ENCODE measurements at regions not wholly inside any gene's neighbourhood (a gene's known extent, or its start where the extent isn't known, plus 50 kb on each side); places are given as distances from the start of the nearest gene placed in this dataset.

DNA sequence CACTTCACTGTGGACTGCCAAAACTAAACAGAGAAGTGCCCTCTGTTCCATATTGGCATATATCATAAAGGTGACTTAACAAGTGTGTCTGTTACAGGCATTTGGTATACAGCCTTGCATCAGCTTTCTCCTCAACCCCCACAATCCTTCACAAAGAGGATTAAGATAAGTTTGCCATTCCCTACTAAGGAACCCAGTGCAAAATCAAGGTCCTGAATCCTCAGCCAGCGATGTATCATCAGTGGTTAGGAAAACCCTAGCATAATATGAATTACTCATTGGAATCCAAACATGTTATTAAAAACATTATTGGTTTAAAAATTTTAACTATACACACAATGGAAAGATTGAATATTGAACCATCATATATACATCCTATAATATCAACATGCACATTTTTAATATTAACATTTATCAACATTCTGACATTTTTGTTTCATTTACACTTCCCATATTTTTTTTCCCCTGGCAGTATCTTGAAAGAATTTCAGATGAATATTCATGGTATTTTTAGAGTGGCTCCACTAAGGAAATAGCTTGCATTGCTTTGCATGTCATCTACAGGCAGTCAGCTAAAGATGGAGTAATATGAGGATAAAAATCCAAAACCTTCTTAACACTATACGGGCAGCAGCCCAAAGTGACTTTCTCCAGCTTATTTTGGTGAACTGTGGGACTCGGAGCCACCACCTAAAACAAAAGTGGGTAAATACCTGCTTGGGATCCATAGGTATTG lies 215.6 kb upstream of the CHRM2 start:
- Histone ChIP-seq H3K4me1 (no peaks in the 10 kb centered on the region), H3K9me3 (no peaks in the 10 kb centered on the region)
- DNase-seq (ENCODE audit: low spot score in 2 of 2), result no peak

DNA sequence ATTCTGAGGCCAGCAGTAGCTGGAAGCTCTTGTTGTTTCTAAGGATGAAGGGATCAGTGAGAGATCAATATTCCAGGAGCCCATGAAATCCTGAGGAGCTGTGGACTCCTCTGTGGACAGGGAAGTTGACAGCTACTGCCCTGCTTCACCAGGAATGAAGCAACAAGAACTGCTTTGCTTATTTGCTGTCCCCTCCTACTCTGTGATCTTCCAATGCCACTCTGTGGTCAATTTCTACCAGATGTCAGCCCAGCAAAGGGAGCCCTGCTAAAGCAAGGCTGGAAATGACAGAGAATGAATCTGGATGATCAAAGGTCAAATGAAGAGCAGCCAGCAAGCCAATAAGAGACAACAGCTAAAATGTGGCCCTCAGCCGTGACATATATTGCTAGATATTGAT lies 227.5 kb upstream of the CHRM2 start:
- Histone ChIP-seq H3K4me3 (no peak overlapping the region), H3K4me1 (no peaks in the 10 kb centered on the region), H3K36me3 (replicated peaks) (no peaks in the 10 kb centered on the region), H3K27me3 (ENCODE audit: low read depth) (no peaks in the 10 kb centered on the region), H3K9me3 (no peaks in the 10 kb centered on the region)
- in situ Hi-C loops (cut with MboI; ENCODE audit: low sequenced_read_pairs), result no loop called here
- DNase-seq (ENCODE audit: low spot score in 2 of 2), result no peak

More for the DNA sequence above, 215.6 kb upstream of the CHRM2 start:
- in situ Hi-C loops (cut with MboI; ENCODE audit: low sequenced_read_pairs), result no loop called here
- no peaks in the 10 kb centered on the region for H3K36me3 ChIP-seq (replicated peaks)
- no peaks in the 10 kb centered on the region for H3K27me3 ChIP-seq (ENCODE audit: low read depth)
- H3K4me3 ChIP-seq, result no peak overlapping the region

DNA sequence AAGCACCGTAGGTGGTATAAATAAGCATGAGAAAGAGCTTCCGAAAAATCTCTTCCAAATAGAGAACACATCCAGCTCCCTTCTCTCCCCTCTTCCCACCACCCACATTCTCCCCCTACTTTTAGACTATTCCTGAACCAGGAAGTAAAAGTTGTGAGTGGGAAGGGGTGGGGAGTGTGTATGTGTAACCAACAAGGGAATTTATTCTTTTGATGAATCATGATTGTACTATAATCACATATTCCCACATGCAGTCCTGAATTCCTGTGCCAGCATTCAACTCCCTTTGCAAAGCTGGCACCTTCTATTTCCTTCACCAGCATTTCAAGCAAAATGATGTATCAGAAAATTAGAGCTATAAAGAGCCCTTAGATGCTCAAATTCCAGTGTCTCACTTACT lies 230.6 kb upstream of the CHRM2 start:
- DNase-seq (ENCODE audit: low spot score in 2 of 2), result no peak
- in situ Hi-C loops (cut with MboI; ENCODE audit: low sequenced_read_pairs), result no loop called here

GRCh38 chr7:136635751-136636150 lies 232.7 kb upstream of the CHRM2 start:
- Histone ChIP-seq H3K4me1 (no peaks in the 10 kb centered on the region), H3K4me3 (no peak overlapping the region)

More for the DNA sequence above, 230.6 kb upstream of the CHRM2 start:
- Histone ChIP-seq H3K27me3 (ENCODE audit: low read depth) (no peaks in the 10 kb centered on the region), H3K4me1 (no peaks in the 10 kb centered on the region), H3K9me3 (no peaks in the 10 kb centered on the region), H3K36me3 (replicated peaks) (no peaks in the 10 kb centered on the region), H3K4me3 (no peak overlapping the region)

DNA sequence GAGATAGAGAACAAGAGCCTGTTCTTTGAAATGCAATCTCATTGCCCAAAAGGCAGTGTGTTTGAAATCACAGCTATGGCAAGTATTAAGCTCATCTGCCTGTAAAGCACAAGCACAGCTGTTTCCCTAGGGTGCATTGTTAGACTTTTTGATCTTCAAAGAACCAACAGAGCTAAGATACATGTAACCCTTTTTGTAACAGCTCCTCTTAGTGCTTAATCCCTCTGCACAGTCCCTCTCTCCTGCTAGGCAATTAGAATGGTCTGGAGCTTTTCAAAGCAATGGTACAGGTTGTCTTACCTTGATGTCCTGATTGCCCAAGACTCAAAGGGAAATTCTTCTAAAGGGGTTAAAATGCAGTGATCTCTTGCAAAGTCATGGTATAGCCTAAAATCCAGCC lies 249.6 kb upstream of the CHRM2 start:
- H3K9me3 ChIP-seq, result no peaks in the 10 kb centered on the region
- no peaks in the 10 kb centered on the region for H3K27me3 ChIP-seq (ENCODE audit: low read depth)
- no peak for DNase-seq (ENCODE audit: low spot score in 2 of 2)
- no peak overlapping the region for H3K4me3 ChIP-seq
- H3K36me3 ChIP-seq (replicated peaks), result no peaks in the 10 kb centered on the region
- H3K4me1 ChIP-seq, result no peaks in the 10 kb centered on the region
- in situ Hi-C loops (cut with MboI; ENCODE audit: low sequenced_read_pairs), result no loop called here

More at GRCh38 chr7:136635751-136636150, 232.7 kb upstream of the CHRM2 start:
- Histone ChIP-seq H3K36me3 (replicated peaks) (no peaks in the 10 kb centered on the region), H3K9me3 (no peaks in the 10 kb centered on the region), H3K27me3 (ENCODE audit: low read depth) (no peaks in the 10 kb centered on the region)
- DNase-seq (ENCODE audit: low spot score in 2 of 2), result no peak
- in situ Hi-C loops (cut with MboI; ENCODE audit: low sequenced_read_pairs), result no loop called here

DNA sequence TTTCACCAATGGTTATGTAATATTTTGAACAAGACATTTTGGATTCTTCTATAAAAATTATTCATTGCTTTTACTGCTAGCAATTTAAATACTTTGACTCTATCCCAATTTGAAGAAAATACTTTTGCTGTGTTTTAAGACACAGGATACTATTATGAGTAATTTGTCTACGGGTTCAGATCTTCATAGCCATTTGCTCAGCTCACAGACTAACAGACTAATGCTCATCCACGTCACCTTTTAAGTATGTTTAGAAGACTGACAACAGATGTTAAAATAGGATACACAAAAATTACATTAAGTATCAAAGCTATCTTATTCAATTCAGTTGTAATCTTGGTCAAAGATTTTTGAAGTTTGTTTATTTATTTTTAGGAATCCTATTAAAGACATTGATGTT lies 251.3 kb upstream of the CHRM2 start:
- no peaks in the 10 kb centered on the region for H3K9me3 ChIP-seq
- in situ Hi-C loops (cut with MboI; ENCODE audit: low sequenced_read_pairs), result no loop called here
- H3K4me3 ChIP-seq, result no peak overlapping the region
- no peaks in the 10 kb centered on the region for H3K4me1 ChIP-seq
- H3K27me3 ChIP-seq (ENCODE audit: low read depth), result no peaks in the 10 kb centered on the region
- no peak for DNase-seq (ENCODE audit: low spot score in 2 of 2)
- no peaks in the 10 kb centered on the region for H3K36me3 ChIP-seq (replicated peaks)

DNA sequence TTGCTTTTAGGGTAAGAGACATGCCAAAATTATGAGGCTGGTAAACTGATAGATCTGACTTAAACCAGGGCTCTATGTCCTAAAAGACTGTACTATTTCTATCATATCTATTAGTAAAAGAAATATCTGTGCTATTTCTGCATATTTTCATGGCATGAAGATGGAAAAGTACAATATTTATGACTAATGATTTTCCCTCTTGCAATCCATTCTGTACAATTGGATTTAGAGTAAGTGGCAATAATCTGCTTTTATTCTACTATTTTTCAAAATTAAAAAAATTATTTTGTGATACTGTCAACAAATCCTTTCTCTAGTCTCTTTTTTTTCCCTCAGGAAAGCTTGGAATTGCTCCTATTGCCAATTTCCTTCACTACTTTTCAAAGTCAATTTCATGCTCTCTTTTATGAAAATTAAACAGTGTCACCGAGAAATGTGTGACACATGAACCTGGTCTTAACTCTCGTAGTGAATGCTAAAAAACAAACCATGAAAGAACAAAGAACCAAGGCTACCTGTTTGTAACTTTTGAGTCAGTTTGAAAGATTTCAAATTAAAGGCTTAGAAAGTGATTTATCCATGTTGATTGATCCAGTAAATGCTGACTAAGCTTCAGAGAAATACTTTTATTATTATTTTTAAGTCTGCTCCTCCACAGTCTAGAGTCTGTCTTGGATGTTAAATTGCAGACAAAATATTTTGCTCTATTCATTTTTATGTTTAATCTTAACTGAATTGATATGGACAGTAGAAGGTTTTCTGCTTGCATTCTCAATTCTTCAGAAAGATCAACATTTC lies 262.7 kb upstream of the CHRM2 start:
- Histone ChIP-seq H3K9me3 (no peaks in the 10 kb centered on the region), H3K36me3 (replicated peaks) (no peaks in the 10 kb centered on the region), H3K27me3 (ENCODE audit: low read depth) (no peaks in the 10 kb centered on the region), H3K4me3 (no peak overlapping the region), H3K4me1 (no peaks in the 10 kb centered on the region)
- DNase-seq (ENCODE audit: low spot score in 2 of 2), result no peak
- in situ Hi-C loops (cut with MboI; ENCODE audit: low sequenced_read_pairs), result no loop called here

- no peaks in the 10 kb centered on the region for H3K36me3 ChIP-seq (replicated peaks)
- H3K9me3 ChIP-seq, result no peaks in the 10 kb centered on the region
- in situ Hi-C loops (cut with MboI; ENCODE audit: low sequenced_read_pairs), result no loop called here
- no peak overlapping the region for H3K4me3 ChIP-seq
- H3K4me1 ChIP-seq, result no peaks in the 10 kb centered on the region
- no peak for DNase-seq (ENCODE audit: low spot score in 2 of 2)
- no peaks in the 10 kb centered on the region for H3K27me3 ChIP-seq (ENCODE audit: low read depth)
Observed at GRCh38 chr7:136601772-136602171, 266.7 kb upstream of the CHRM2 start.

DNA sequence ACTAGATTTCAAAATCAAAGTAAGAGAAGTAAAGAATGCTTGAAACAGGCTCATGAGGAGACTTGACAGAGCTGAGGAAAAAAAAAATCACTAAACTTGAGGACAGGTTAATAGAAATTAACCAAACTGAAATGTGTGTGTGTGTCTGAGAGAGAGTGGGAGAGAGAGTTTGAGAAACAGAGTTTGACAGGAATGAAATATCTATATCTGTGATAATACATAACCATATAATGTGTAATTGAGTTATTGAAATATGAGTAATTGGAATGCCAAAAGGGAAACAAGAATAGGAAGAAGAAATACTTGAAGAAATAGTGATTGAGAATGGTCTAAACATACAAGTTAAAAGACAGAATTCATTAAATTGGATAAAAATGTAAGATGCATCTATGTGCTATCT lies 268.0 kb upstream of the CHRM2 start:
- H3K4me1 ChIP-seq, result no peaks in the 10 kb centered on the region
- no peaks in the 10 kb centered on the region for H3K27me3 ChIP-seq (ENCODE audit: low read depth)
- no peak for DNase-seq (ENCODE audit: low spot score in 2 of 2)
- no peaks in the 10 kb centered on the region for H3K9me3 ChIP-seq
- H3K4me3 ChIP-seq, result no peak overlapping the region
- in situ Hi-C loops (cut with MboI; ENCODE audit: low sequenced_read_pairs), result no loop called here
- H3K36me3 ChIP-seq (replicated peaks), result no peaks in the 10 kb centered on the region

GRCh38 chr7:136594739-136595144 lies 273.7 kb upstream of the CHRM2 start:
- Histone ChIP-seq H3K9me3 (no peaks in the 10 kb centered on the region), H3K27me3 (ENCODE audit: low read depth) (no peaks in the 10 kb centered on the region), H3K4me1 (no peaks in the 10 kb centered on the region), H3K36me3 (replicated peaks) (no peaks in the 10 kb centered on the region), H3K4me3 (no peak overlapping the region)
- in situ Hi-C loops (cut with MboI; ENCODE audit: low sequenced_read_pairs), result no loop called here
- DNase-seq (ENCODE audit: low spot score in 2 of 2), result no peak

GRCh38 chr7:136588216-136588615 lies 280.2 kb upstream of the CHRM2 start:
- in situ Hi-C loops (cut with MboI; ENCODE audit: low sequenced_read_pairs), result no loop called here
- H3K27me3 ChIP-seq (ENCODE audit: low read depth), result no peaks in the 10 kb centered on the region
- no peaks in the 10 kb centered on the region for H3K36me3 ChIP-seq (replicated peaks)
- H3K4me1 ChIP-seq, result no peaks in the 10 kb centered on the region
- H3K4me3 ChIP-seq, result no peak overlapping the region
- DNase-seq (ENCODE audit: low spot score in 2 of 2), result no peak
- no peaks in the 10 kb centered on the region for H3K9me3 ChIP-seq

DNA sequence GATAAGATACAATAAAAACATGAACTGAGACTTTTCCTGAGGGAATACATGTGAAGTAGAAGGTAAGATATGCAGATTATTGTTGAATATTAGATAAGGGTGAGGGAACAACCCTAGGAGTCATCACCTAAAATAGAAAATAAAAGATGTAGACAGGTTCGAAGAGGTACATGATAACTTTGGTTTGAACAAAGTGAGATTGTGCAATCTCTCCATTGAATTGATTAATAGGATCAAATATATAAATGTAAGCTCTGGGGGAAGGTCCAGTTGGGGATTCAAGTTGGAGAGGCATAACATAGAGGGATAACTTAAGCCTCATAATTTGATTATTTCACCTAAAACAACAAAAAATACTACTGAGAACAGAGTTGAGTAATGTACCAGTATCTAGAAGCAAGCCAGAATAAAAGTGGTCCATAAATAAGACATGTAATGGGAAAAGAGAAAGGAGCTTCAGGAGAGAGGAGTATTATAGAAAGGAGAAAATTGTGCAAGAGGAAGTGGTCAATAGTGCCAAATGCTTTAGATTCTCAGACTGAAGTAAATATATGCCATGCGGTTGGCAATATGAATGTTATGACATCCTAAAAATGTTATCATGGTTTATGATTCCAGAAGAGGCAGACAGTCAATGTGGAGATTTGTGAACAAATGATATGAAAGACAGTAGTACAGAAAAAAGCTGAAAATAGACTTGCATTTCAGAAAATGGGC lies 282.3 kb upstream of the CHRM2 start:
- Histone ChIP-seq H3K4me1 (no peaks in the 10 kb centered on the region), H3K27me3 (ENCODE audit: low read depth) (no peaks in the 10 kb centered on the region), H3K9me3 (no peaks in the 10 kb centered on the region), H3K4me3 (no peak overlapping the region), H3K36me3 (replicated peaks) (no peaks in the 10 kb centered on the region)
- DNase-seq (ENCODE audit: low spot score in 2 of 2), result no peak
- in situ Hi-C loops (cut with MboI; ENCODE audit: low sequenced_read_pairs), result no loop called here

GRCh38 chr7:136566491-136566890 lies 302.0 kb upstream of the CHRM2 start:
- H3K4me3 ChIP-seq, result no peak overlapping the region
- H3K9me3 ChIP-seq, result no peaks in the 10 kb centered on the region
- no peaks in the 10 kb centered on the region for H3K27me3 ChIP-seq (ENCODE audit: low read depth)
- no peaks in the 10 kb centered on the region for H3K4me1 ChIP-seq
- DNase-seq (ENCODE audit: low spot score in 2 of 2), result no peak
- in situ Hi-C loops (cut with MboI; ENCODE audit: low sequenced_read_pairs), result no loop called here
- no peaks in the 10 kb centered on the region for H3K36me3 ChIP-seq (replicated peaks)

- H3K27me3 ChIP-seq (ENCODE audit: low read depth), result no peaks in the 10 kb centered on the region
- no peaks in the 10 kb centered on the region for H3K4me1 ChIP-seq
- in situ Hi-C loops (cut with MboI; ENCODE audit: low sequenced_read_pairs), result no loop called here
- no peaks in the 10 kb centered on the region for H3K9me3 ChIP-seq
- H3K4me3 ChIP-seq, result no peak overlapping the region
- no peaks in the 10 kb centered on the region for H3K36me3 ChIP-seq (replicated peaks)
- DNase-seq (ENCODE audit: low spot score in 2 of 2), result no peak
Observed at GRCh38 chr7:136555933-136556332, 312.5 kb upstream of the CHRM2 start.

Measured in HAP-1 (cell line).